Ectodermal cell (in vitro differentiated cells): ENCODE measurements at regions not wholly inside any gene's neighbourhood (a gene's known extent, or its start where the extent isn't known, plus 50 kb on each side); places are given as distances from the start of the nearest gene placed in this dataset.

Source experiments
- H3K27ac ChIP-seq: 2 replicates; pipeline ENCODE4 v1.7.0; 2013; ENCODE audit warnings: mild to moderate bottlenecking, low read depth, low read length; ENCODE audit not compliant: insufficient read depth, poor library complexity, severe bottlenecking
- H3K27me3 ChIP-seq: 2 replicates; pipeline ENCODE4 v1.7.0; 2013; ENCODE audit warnings: mild to moderate bottlenecking, low read length; ENCODE audit not compliant: insufficient read depth, control insufficient read depth, poor library complexity, severe bottlenecking
- H3K36me3 ChIP-seq: one replicate; pipeline ENCODE4 v1.7.0; 2013; ENCODE audit warnings: low read length; ENCODE audit not compliant: control insufficient read depth, insufficient read depth
- H3K4me1 ChIP-seq: one replicate; pipeline ENCODE4 v1.7.0; 2013; ENCODE audit warnings: low read length; ENCODE audit not compliant: control insufficient read depth, insufficient read depth
- H3K4me3 ChIP-seq: 2 replicates; pipeline ENCODE4 v1.7.0; 2013; ENCODE audit warnings: low read depth, low read length, control low read depth; ENCODE audit not compliant: insufficient read depth
- H3K9me3 ChIP-seq: 2 replicates; pipeline ENCODE4 v1.7.0; 2013; ENCODE audit warnings: mild to moderate bottlenecking, low read length, moderate library complexity; ENCODE audit not compliant: control insufficient read depth
- WGBS, 2 experiments: methylation state at CpG; one replicate each; pipeline ENCODE4 v1.1.7; 2013; ENCODE audit warnings: missing lambda C conversion rate in 2 of 2; 5-methylcytosine and 5-hydroxymethylcytosine counted together

DNA sequence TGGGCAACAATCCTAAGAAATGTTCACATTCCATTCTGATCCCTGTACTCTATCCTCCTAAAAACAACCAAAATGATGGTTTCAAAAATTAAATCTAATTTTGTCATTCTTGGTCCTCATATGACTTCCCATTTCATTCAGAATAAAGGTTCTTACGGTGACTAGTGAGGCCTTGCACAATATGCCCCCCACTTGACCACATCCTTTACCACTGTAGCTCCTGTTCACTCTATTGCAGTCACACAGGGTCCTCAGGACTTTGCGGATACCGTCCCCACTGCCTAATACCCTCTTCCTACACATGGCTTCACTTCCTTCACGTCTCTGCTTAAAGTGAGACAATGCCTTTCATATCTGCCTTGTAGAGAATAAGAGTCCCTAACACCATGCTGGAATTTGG lies 1058.7 kb upstream of the KLHL29 start:
- 69 to 71% methylated on average over 4 of the region's 4 CpGs for WGBS, 2 experiments
- no peak overlapping the region for H3K4me3 ChIP-seq
- no peak overlapping the region for H3K27ac ChIP-seq
- H3K4me1 ChIP-seq = no peaks in the 10 kb centered on the region
- no peaks in the 10 kb centered on the region for H3K36me3 ChIP-seq
- no peaks in the 10 kb centered on the region for H3K27me3 ChIP-seq
- H3K9me3 ChIP-seq = no peaks in the 10 kb centered on the region

GRCh38 chr2:22329211-22330154 lies 1055.5 kb upstream of the KLHL29 start:
- H3K4me1 ChIP-seq = no peaks in the 10 kb centered on the region
- H3K27ac ChIP-seq = no peak overlapping the region
- H3K4me3 ChIP-seq = no peak overlapping the region
- no peaks in the 10 kb centered on the region for H3K27me3 ChIP-seq
- 92 to 94% methylated on average over 10 of the region's 10 CpGs for WGBS, 2 experiments
- H3K9me3 ChIP-seq = no peaks in the 10 kb centered on the region
- no peaks in the 10 kb centered on the region for H3K36me3 ChIP-seq

DNA sequence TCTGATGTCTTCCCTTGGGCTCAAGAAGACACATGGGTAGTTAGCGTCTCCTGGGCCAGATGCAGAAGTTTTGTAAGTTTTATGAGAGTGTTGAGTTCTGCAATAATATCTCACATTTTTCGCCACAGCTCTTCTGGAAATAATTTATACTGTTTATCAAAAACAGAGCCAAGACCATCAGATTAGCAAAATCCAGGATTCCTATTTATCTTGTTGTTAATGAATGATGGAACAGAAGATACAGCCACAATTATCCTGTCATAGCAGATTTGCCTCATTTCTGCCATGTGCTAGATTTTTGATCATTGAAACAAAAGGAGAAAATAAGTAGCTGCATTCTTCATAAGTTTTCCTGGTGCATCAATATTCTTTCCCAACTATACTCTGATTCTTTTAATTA lies 1048.6 kb upstream of the KLHL29 start:
- WGBS, 2 experiments = 100% methylated on average over 1 to 2 of the region's 2 CpGs
- no peaks in the 10 kb centered on the region for H3K9me3 ChIP-seq
- no peaks in the 10 kb centered on the region for H3K4me1 ChIP-seq
- H3K27me3 ChIP-seq = no peaks in the 10 kb centered on the region
- H3K27ac ChIP-seq = no peak overlapping the region
- no peak overlapping the region for H3K4me3 ChIP-seq
- H3K36me3 ChIP-seq = no peaks in the 10 kb centered on the region

- 100% methylated on average over 1 of the region's 2 CpGs; no CpG with 5 or more reads in 1 of the 2 experiments for WGBS, 2 experiments
- H3K9me3 ChIP-seq = no peaks in the 10 kb centered on the region
- no peak overlapping the region for H3K4me3 ChIP-seq
- no peaks in the 10 kb centered on the region for H3K36me3 ChIP-seq
- no peaks in the 10 kb centered on the region for H3K4me1 ChIP-seq
- H3K27me3 ChIP-seq = no peaks in the 10 kb centered on the region
- no peak overlapping the region for H3K27ac ChIP-seq
These were observed 1044.3 kb upstream of the KLHL29 start for GRCh38 chr2:22340716-22341115.

DNA sequence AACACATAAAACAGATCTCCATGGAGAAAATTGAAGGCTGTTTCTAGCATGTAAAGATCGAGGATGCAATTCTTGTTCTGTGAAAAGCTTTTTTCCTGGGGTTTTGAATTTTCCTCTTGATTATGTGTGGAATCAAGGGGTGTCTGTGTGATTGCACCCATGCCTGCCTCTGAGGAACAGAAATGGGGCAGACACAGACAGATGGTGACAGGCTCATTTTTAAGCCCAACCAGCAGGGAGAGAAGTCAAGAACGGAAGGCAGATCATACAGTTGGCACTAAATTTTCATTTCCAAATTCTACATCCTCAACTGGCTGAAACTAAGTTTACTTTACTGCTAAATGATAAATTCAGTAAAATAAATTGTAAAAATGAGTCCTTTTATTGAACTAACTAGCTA lies 1037.7 kb upstream of the KLHL29 start:
- Histone ChIP-seq H3K9me3 (no peaks in the 10 kb centered on the region), H3K36me3 (no peaks in the 10 kb centered on the region), H3K27me3 (no peaks in the 10 kb centered on the region), H3K4me1 (no peaks in the 10 kb centered on the region), H3K27ac (no peak overlapping the region), H3K4me3 (no peak overlapping the region)
- 81 to 88% methylated on average over 2 of the region's 2 CpGs for WGBS, 2 experiments

DNA sequence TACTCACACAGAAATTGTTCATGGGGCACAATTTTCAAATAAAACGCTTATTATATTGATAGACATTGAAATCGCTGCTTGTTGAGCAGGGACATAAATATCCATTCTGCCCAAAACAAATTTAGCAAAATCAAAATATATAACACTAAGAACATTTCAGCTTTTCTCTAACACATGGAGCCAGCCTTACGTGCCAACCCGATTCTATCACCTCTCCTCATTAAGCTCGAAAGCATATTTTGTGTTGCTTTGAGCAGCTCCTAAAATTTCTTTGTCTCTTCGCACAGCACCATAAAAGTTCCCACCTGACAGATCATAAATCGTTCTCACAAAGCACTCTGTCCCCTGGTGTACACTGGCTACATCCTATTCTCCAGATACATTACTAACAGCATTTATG lies 1034.4 kb upstream of the KLHL29 start:
- Histone ChIP-seq H3K9me3 (no peaks in the 10 kb centered on the region), H3K4me1 (no peaks in the 10 kb centered on the region), H3K36me3 (no peaks in the 10 kb centered on the region), H3K27ac (no peak overlapping the region), H3K4me3 (no peak overlapping the region), H3K27me3 (no peaks in the 10 kb centered on the region)
- 94 to 95% methylated on average over 7 of the region's 7 CpGs for WGBS, 2 experiments

- Histone ChIP-seq H3K4me1 (no peaks in the 10 kb centered on the region), H3K27ac (no peak overlapping the region), H3K9me3 (no peaks in the 10 kb centered on the region), H3K36me3 (no peaks in the 10 kb centered on the region), H3K27me3 (no peaks in the 10 kb centered on the region), H3K4me3 (no peak overlapping the region)
- WGBS, 2 experiments = 69 to 73% methylated on average over 3 to 4 of the region's 4 CpGs
These were observed 1029.1 kb upstream of the KLHL29 start for GRCh38 chr2:22355816-22356433.

DNA sequence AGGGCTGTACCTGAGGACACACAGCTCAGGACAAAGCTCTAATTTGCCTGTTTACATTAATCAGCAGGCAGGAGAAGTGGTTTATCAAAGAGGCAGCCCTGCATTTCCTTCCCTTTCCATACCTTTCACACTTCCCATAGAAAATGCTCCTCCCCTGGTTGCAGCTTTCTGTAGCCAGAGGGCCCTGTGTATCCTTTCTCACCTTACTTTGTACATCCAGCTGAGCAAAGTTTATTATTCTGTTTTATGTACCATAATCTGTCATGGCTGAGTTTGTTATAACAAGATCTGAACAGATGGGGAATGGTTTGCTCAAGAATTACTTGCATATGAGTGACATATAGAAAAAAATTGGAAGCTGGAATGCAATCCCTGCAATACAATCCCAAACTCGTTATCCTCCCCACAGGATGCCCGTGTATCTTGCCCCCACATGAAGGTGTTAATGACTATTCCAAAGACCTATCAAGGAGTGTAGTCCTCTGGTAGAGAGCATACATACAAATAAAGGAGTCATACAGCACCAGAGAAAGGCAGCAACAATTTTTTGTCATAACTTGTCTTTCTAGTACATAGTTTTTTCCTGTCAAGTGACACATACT lies 1025.8 kb upstream of the KLHL29 start:
- Histone ChIP-seq H3K36me3 (no peaks in the 10 kb centered on the region), H3K27ac (no peak overlapping the region), H3K9me3 (no peaks in the 10 kb centered on the region), H3K4me3 (no peak overlapping the region), H3K27me3 (no peaks in the 10 kb centered on the region), H3K4me1 (no peaks in the 10 kb centered on the region)
- 82% methylated on average over 2 of the region's 2 CpGs for WGBS, 2 experiments

DNA sequence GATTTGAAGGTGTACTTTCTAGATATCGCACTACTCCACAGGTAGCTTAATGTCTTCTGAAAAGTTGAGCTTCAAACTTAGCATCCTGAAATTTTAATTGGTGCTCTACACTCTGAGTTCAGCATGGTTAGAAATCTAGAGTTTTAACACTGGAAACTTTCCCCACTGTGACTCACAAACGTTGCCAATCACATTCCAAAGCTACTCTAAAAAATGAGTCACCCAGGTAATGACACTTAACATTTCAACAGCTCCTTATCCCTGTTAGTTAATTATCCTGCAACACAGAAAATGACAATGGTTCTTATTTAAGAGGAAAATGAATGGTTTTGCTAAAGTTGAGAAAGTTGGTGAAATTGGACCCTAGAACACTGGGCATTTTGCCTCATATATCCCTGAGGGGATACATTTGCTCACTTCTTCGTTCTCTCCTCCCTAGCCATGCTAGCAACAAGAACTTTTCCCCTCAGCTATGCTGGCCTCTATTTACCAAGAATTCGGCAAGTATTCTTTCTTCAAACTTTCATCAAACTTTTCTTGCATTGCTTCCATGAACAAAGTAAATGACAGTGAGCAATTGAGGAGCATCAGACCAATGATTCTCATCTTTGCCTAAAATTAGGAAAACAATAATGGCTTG lies 1024.1 kb upstream of the KLHL29 start:
- H3K4me3 ChIP-seq = no peak overlapping the region
- no peaks in the 10 kb centered on the region for H3K27me3 ChIP-seq
- no peaks in the 10 kb centered on the region for H3K9me3 ChIP-seq
- no peaks in the 10 kb centered on the region for H3K36me3 ChIP-seq
- 68 to 82% methylated on average over 4 of the region's 4 CpGs for WGBS, 2 experiments
- no peaks in the 10 kb centered on the region for H3K4me1 ChIP-seq
- no peak overlapping the region for H3K27ac ChIP-seq

- H3K27ac ChIP-seq = no peak overlapping the region
- H3K36me3 ChIP-seq = no peaks in the 10 kb centered on the region
- H3K9me3 ChIP-seq = no peaks in the 10 kb centered on the region
- H3K4me3 ChIP-seq = no peak overlapping the region
- no peaks in the 10 kb centered on the region for H3K4me1 ChIP-seq
- no peaks in the 10 kb centered on the region for H3K27me3 ChIP-seq
- 91 to 94% methylated on average over 2 of the region's 2 CpGs for WGBS, 2 experiments
These were observed 1023.4 kb upstream of the KLHL29 start for GRCh38 chr2:22361571-22361970.
